Activated T-helper 1 cell treated with anti-CD3 and anti-CD28 coated beads, Interleukin-12 subunit alpha, Interleukin-12 subunit beta, Interleukin-2, Interleukin-4 antibody, amounts not matched to agents 30 ng/mL and 10 ng/mL and 1 ng/mL, durations not matched to agents 14 hours and 24 hours and 36 hours (primary cell): ENCODE measurements at regions not wholly inside any gene's neighbourhood (a gene's known extent, or its start where the extent isn't known, plus 50 kb on each side); places are given as distances from the start of the nearest gene placed in this dataset.

Experiments used
- DNase-seq: peaks from one replicate; pipeline ENCODE4 v3.0.0; 2021; ENCODE audit warnings: low spot score
- H3K27ac Mint-ChIP-seq: one replicate; pipeline ENCODE4 v1.8.0; 2021; ENCODE audit warnings: mild to moderate bottlenecking, mixed read lengths
- H3K27me3 Mint-ChIP-seq: one replicate; pipeline ENCODE4 v1.8.0; 2022; ENCODE audit warnings: mild to moderate bottlenecking, moderate library complexity, mixed read lengths; ENCODE audit not compliant: insufficient read depth
- H3K36me3 Mint-ChIP-seq: one replicate; pipeline ENCODE4 v1.8.0; 2021; ENCODE audit warnings: low read depth, mixed read lengths
- H3K4me1 Mint-ChIP-seq: one replicate; pipeline ENCODE4 v1.8.0; 2021; ENCODE audit warnings: low read depth, mixed read lengths
- H3K4me3 Mint-ChIP-seq: one replicate; pipeline ENCODE4 v1.8.0; 2021; ENCODE audit warnings: mild to moderate bottlenecking, moderate library complexity, mixed read lengths
- H3K9me3 Mint-ChIP-seq: one replicate; pipeline ENCODE4 v1.8.0; 2021; ENCODE audit warnings: mixed read lengths
- intact Hi-C: fragments of 100-400 bp; cut with micrococcal nuclease; formaldehyde crosslinking; loops from one replicate; pipeline ENCODE4 v1.15.1; 2024

GRCh38 chr3:66655044-66655443 is 154.2 kb upstream of the LRIG1 start:
- peaks cover 2% of the 10 kb centered on the region for H3K27me3 Mint-ChIP-seq
- H3K9me3 Mint-ChIP-seq, result no peaks in the 10 kb centered on the region
- no peak overlapping the region for H3K27ac Mint-ChIP-seq
- H3K4me1 Mint-ChIP-seq, result no peaks in the 10 kb centered on the region
- intact Hi-C loops, result no loop called here
- no peak for DNase-seq
- no peaks in the 10 kb centered on the region for H3K36me3 Mint-ChIP-seq
- no peak overlapping the region for H3K4me3 Mint-ChIP-seq

- no peak for DNase-seq
- Mint-ChIP-seq H3K4me1 (no peaks in the 10 kb centered on the region), H3K4me3 (no peak overlapping the region), H3K9me3 (no peaks in the 10 kb centered on the region), H3K36me3 (no peaks in the 10 kb centered on the region), H3K27ac (no peak overlapping the region), H3K27me3 (peaks cover 2% of the 10 kb centered on the region)
- intact Hi-C loops, result no loop called here
Observed at GRCh38 chr3:66655671-66656070, 154.8 kb upstream of the LRIG1 start.

DNA sequence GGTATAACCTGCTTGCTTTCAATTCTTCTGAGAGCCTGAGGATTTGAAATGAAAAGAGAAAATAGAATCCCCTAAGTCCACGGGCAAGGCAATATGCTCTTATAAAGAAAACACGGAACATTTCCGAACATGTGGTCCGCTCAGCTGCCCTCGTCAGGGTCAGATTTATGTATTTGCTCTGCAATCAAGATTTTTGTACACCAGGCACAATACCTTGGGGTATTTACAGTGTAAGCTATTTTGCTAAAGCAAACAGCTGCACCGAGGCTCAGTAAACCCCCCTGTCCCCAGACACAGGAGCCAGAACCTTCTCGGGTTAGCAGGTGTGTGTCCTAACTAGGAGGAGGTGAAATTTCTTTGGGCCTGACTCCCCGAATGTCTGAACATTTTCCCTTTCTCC is 155.8 kb upstream of the LRIG1 start:
- intact Hi-C loops, result no loop called here
- Mint-ChIP-seq H3K36me3 (no peaks in the 10 kb centered on the region), H3K27ac (no peak overlapping the region), H3K27me3 (peaks cover 2% of the 10 kb centered on the region), H3K4me1 (no peaks in the 10 kb centered on the region), H3K4me3 (no peak overlapping the region), H3K9me3 (no peaks in the 10 kb centered on the region)
- no peak for DNase-seq

- no peak for DNase-seq
Observed at GRCh38 chr3:66659056-66659455, 158.2 kb upstream of the LRIG1 start.

GRCh38 chr3:66661628-66662027 is 160.8 kb upstream of the LRIG1 start:
- Mint-ChIP-seq H3K27me3 (peaks cover 2% of the 10 kb centered on the region), H3K4me3 (no peak overlapping the region)

More at GRCh38 chr3:66659056-66659455, 158.2 kb upstream of the LRIG1 start:
- intact Hi-C loops, result no loop called here
- H3K27ac Mint-ChIP-seq, result no peak overlapping the region
- H3K9me3 Mint-ChIP-seq, result no peaks in the 10 kb centered on the region
- peaks cover 2% of the 10 kb centered on the region for H3K27me3 Mint-ChIP-seq
- H3K4me1 Mint-ChIP-seq, result no peaks in the 10 kb centered on the region
- no peaks in the 10 kb centered on the region for H3K36me3 Mint-ChIP-seq
- no peak overlapping the region for H3K4me3 Mint-ChIP-seq

GRCh38 chr3:66662894-66663293 is 162.1 kb upstream of the LRIG1 start:
- Mint-ChIP-seq H3K27me3 (no peaks in the 10 kb centered on the region), H3K36me3 (no peaks in the 10 kb centered on the region), H3K9me3 (no peaks in the 10 kb centered on the region), H3K4me3 (no peak overlapping the region), H3K27ac (no peak overlapping the region), H3K4me1 (no peaks in the 10 kb centered on the region)
- DNase-seq, result no peak
- intact Hi-C loops, result no loop called here

More at GRCh38 chr3:66661628-66662027, 160.8 kb upstream of the LRIG1 start:
- no peaks in the 10 kb centered on the region for H3K36me3 Mint-ChIP-seq
- H3K27ac Mint-ChIP-seq, result no peak overlapping the region
- DNase-seq, result no peak
- no peaks in the 10 kb centered on the region for H3K9me3 Mint-ChIP-seq
- intact Hi-C loops, result no loop called here
- H3K4me1 Mint-ChIP-seq, result no peaks in the 10 kb centered on the region

GRCh38 chr3:66665021-66665695 is 164.3 kb upstream of the LRIG1 start:
- no peak for DNase-seq
- intact Hi-C loops, result no loop called here
- H3K4me1 Mint-ChIP-seq, result no peaks in the 10 kb centered on the region
- no peak overlapping the region for H3K4me3 Mint-ChIP-seq
- no peaks in the 10 kb centered on the region for H3K9me3 Mint-ChIP-seq
- no peaks in the 10 kb centered on the region for H3K36me3 Mint-ChIP-seq
- H3K27ac Mint-ChIP-seq, result no peak overlapping the region
- H3K27me3 Mint-ChIP-seq, result no peaks in the 10 kb centered on the region

DNA sequence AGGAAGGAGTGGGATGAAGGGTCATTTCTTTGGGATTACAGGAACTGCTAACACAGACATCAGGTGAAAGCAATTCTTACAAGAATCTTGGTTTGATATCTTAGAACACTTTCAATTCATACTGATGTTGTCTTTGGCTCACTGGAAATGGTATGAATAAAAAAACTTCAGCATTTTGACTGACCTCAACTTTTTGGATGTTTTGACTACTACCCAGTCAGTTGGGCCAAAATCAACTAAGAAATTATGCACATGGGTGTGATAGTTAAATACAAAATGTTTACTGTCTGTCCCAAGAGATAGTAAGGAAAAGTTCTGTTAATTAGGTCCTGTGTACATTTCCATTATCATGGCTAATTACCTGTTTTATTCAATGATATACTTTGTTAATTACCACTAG is 165.5 kb upstream of the LRIG1 start:
- H3K9me3 Mint-ChIP-seq, result no peaks in the 10 kb centered on the region
- no peak overlapping the region for H3K4me3 Mint-ChIP-seq
- intact Hi-C loops, result no loop called here
- H3K4me1 Mint-ChIP-seq, result no peaks in the 10 kb centered on the region
- H3K27ac Mint-ChIP-seq, result no peak overlapping the region
- DNase-seq, result no peak
- no peaks in the 10 kb centered on the region for H3K27me3 Mint-ChIP-seq
- H3K36me3 Mint-ChIP-seq, result no peaks in the 10 kb centered on the region

- Mint-ChIP-seq H3K27me3 (peaks cover under 1% of the 10 kb centered on the region), H3K27ac (no peak overlapping the region), H3K9me3 (no peaks in the 10 kb centered on the region), H3K4me1 (no peaks in the 10 kb centered on the region), H3K36me3 (no peaks in the 10 kb centered on the region), H3K4me3 (no peak overlapping the region)
- no peak for DNase-seq
- intact Hi-C loops, result no loop called here
Observed at GRCh38 chr3:66667263-66667662, 166.4 kb upstream of the LRIG1 start.

DNA sequence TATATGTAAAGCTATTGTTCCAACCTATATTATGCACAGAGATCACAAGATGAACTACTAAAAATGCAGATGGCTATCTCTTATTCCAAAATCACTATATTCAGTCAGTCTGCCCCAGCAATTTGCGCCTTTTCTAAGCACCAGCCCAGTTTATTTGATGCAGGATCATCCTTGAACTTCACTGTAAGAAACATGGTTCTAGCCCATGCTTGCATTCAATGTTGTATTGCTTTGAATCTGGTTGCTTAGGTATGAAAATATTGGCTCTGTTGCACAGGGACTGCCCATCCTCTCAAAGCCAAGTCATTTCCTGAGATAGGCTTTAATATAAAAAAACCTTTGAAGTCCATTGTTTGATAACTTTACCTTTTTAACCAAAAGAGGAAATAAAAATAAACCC is 170.5 kb upstream of the LRIG1 start:
- no peak overlapping the region for H3K27ac Mint-ChIP-seq

GRCh38 chr3:66672830-66673229 is 172.0 kb upstream of the LRIG1 start:
- no peaks in the 10 kb centered on the region for H3K4me1 Mint-ChIP-seq

More for the DNA sequence above, 170.5 kb upstream of the LRIG1 start:
- Mint-ChIP-seq H3K4me3 (no peak overlapping the region), H3K9me3 (no peaks in the 10 kb centered on the region), H3K4me1 (no peaks in the 10 kb centered on the region), H3K36me3 (no peaks in the 10 kb centered on the region), H3K27me3 (peaks cover 8% of the 10 kb centered on the region)
- no peak for DNase-seq
- intact Hi-C loops, result no loop called here

GRCh38 chr3:66673293-66673692 is 172.5 kb upstream of the LRIG1 start:
- intact Hi-C loops, result no loop called here
- H3K27ac Mint-ChIP-seq, result no peak overlapping the region
- no peaks in the 10 kb centered on the region for H3K9me3 Mint-ChIP-seq
- H3K27me3 Mint-ChIP-seq, result peaks cover 9% of the 10 kb centered on the region
- DNase-seq, result no peak
- no peaks in the 10 kb centered on the region for H3K4me1 Mint-ChIP-seq
- H3K4me3 Mint-ChIP-seq, result no peak overlapping the region
- H3K36me3 Mint-ChIP-seq, result no peaks in the 10 kb centered on the region

More at GRCh38 chr3:66672830-66673229, 172.0 kb upstream of the LRIG1 start:
- no peak for DNase-seq
- no peaks in the 10 kb centered on the region for H3K36me3 Mint-ChIP-seq
- no peaks in the 10 kb centered on the region for H3K9me3 Mint-ChIP-seq
- intact Hi-C loops, result no loop called here
- peaks cover 9% of the 10 kb centered on the region for H3K27me3 Mint-ChIP-seq
- H3K27ac Mint-ChIP-seq, result no peak overlapping the region
- H3K4me3 Mint-ChIP-seq, result no peak overlapping the region

DNA sequence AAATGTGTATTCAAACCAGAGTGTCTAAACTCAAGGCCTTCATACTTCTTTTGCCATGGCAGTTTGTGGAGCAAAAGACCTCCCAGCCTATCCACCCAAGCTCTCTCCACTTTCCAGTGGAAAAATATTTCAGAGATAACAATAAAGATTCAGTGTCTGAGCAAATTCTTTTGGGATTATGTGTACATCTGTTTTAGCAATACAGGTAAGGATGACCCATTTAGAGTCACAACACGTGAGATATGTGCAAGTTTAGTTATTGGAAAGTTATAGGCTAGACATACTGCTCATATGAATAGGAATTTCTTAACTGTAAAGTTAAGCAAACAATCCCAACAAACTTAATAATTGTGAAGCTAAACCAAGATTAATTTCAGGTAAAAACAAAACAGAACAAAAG is 174.5 kb upstream of the LRIG1 start:
- intact Hi-C loops, result no loop called here
- Mint-ChIP-seq H3K27ac (no peak overlapping the region), H3K36me3 (no peaks in the 10 kb centered on the region), H3K9me3 (no peaks in the 10 kb centered on the region), H3K4me1 (no peaks in the 10 kb centered on the region), H3K27me3 (peaks cover 9% of the 10 kb centered on the region), H3K4me3 (no peak overlapping the region)
- no peak for DNase-seq
